Fibroblast of skin of right biceps (primary cell): ENCODE measurements at regions not wholly inside any gene's neighbourhood (a gene's known extent, or its start where the extent isn't known, plus 50 kb on each side); places are given as distances from the start of the nearest gene placed in this dataset.

ENCODE experiments used
- DNase-seq: peaks from one replicate; pipeline ENCODE4 v3.0.0-alpha.2; 2013

DNA sequence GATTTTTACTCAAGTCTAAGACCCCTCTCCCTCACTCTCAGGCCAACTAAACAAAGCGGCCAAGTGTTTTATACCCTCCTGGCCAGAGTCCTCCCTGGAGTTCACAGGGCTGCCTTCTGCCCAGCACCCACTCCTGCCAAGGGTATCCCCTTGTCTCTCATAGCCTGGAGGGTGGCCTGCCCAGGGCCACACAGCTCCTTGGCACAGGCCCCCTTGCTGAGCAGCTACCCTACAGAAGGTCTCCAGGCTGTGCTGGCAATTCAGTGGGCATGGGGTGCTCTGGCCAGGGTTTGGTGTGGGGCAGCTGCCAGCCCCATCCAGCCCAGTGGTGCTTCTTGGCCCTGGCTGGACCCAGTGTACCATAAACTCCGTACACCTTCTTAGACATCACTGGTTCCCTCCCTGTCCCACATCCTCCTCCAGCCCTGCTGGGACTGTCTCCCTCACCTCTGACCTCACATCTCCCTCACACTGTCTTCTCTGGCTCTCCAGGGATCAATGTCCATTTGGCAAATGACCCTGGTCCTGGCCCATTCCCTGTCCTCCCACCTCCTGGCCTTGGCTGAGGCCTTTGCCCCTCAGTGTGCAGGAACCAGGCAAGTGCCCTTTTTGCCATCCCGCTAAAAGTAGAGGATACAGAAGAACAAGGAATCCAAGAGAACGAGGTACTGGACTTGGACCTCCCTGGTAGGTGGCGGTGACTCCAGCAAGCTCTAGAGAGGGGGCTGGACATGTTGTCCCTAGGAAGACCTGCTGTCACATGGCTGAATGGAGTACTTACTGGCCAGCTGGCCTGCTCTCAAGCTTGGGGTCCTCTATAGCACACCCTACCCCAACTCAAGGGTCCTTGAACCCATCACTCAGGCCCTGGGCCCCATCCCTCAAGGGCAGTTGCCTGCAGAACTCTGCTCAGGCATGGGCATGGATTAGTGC, 50.0 kb upstream of the TRPM1 start:
- no peak for DNase-seq

DNA sequence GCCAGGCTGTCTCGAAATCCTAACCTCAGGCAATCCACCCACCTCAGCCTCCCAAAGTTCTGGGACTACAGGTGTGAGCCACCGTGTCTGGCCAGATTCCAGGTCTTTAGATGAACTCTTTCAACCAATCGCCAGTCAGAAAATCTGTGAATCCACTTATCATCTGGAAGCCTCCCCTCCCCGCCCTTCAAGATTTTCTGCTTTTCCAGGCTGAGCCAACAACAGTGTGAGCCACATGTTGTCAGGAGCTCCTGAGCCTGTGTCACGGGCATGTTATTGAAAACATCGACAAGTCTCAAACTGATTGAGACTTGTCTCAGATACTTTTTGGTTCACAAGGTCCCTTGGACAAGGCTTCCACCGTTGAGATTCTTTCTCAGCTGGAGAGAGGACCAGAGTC, 52.0 kb upstream of the TRPM1 start:
- DNase-seq = no peak

DNA sequence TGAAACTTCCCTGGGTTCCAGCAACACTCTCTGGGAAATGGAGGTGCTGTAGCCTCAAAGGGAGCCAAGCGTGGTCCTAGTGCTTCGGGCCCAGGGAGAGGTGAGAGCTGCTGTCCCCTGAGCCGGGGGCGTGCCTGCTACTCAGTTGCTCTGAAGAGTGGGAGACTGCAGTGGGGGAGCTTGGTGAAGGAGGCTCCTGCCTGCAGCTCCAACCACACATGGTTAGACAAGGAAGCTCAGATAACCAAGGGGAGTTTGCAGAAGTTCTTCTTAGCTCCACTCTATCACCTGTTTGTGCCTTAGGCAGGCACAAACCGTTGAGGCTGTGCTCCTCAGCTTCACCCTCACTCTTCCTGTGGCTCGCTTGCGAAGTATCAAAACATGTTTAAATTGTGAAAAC, 53.6 kb upstream of the TRPM1 start:
- no peak for DNase-seq

DNA sequence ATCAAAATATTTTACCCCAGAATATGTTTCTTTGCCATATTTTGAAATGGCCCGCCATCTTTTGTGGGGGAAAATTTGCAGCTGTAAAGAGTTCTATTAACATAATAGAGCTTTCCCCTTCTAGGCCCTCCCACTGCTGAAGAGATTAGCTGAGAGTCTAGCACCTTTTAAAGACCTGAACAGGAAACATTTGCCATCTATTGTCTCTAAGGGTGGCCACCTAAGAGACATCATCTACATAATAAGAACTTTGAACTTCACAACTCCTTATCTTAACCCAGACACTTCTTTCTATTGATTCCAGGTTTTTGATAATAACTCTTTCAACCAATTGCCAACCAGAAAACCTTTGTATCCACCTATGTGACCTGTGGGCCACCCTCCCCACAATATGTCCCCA, 54.7 kb upstream of the TRPM1 start:
- DNase-seq = no peak

DNA sequence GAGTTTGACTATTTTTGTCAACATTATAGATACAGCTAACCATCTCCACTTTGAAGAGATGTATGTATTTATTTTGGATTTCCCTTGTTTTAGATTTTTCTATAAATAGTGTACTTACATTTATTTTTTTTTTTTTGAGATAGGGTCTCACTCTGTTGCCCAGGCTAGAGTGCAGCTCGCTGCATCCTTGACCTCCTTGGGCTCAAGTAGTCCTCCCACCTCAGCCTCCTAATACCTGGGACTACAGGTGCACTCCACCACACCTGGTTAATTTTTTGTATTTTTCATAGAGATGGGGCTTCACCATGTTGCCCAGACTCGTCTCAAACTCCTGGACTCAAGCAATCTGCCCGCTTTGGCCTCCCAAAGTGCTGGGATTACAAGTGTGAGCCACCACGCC, 55.3 kb upstream of the TRPM1 start:
- no peak for DNase-seq

DNA sequence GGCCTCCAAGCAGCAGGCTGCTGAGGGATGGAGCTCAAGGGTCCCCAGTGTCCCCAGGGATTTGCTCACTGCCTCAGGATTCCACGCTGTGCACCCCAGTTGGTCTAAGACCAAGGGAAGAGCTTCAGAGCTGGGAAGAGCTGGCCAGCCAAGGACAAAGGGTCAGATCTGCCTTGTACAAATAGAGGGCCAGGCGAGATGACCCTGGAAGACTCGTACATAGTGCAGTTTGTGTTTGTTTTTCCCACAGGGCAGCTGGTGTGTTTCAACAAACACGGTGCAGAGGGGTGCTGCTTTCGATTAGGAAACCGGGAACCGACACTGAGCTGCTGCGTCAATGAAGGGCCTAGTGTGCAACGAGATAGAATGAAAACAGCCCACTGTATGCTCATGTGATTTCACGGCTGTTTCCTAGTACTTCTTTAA, 56.1 kb upstream of the TRPM1 start:
- no peak for DNase-seq

DNA sequence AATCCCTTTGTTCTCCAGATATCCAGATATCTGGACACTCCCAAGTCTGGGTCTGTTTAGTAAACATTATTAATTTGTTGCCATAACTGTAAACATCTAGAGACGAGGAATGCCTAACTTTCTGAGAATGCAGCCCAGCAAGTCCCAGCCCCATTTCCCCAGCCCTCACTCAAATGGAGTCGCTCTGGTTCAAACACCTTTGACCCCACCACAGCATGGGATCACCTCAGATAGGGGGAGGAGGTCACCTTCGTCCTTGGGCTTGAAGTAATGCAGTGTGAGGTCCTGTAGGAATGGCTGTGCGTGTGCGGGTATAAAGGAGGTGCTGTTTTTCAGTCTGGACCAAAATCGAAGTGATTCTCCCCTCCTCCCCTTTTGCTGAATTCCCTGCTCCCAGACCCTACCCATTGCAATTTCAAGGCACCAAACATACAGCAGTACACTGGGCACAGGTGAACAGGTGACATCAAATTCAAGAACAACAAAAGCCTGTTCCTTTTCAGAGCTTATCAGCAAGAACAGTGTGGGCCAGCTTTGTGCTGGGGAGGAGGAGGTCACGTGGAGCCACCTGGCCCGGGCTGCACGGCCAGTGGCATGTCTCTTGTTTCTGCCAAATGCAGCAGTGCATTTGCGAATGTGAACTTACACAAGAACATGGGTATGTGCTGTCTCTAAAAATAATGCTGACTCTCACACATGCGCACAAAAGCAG, 57.5 kb upstream of the TRPM1 start:
- no peak for DNase-seq

DNA sequence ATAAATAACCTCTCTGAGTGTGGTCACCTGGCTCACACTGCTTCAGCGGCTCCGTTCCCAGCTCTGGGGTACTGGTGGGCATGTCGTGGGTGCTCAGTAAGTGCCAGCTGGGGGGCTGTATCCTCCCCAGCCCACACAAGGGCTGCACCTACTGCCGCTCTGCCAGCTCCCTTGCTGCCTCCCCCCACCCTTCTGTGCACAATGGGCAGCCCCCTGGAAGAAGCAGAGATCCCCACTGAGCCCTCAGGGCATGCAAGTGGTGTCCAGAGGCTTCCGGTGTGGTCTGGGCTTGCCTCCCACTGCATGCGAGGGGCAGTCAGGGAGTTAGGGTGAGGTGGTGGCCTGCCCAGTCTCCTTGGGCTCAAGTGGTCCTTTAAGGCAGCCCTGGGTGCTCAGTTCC, 58.3 kb upstream of the TRPM1 start:
- DNase-seq = no peak

DNA sequence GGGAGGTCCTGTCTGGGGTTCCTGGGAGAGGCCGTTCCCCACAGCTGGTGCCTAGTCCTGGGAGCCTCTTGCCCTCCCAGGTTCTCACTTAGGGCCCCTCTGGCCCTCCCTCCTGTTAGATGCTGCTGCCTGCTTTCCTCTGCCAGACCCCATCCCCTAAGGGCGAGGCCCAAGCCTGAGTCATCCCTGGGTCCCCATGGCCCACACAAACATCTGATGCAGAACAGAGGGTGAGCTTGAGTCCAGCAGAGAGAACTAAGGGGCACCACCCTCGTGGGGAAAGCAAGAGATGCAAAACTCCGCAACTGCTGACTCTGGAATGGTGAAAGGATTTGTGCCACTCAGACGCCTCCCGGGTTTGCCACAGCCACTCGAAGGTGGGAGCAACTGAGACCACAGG, 58.8 kb upstream of the TRPM1 start:
- DNase-seq = no peak

DNA sequence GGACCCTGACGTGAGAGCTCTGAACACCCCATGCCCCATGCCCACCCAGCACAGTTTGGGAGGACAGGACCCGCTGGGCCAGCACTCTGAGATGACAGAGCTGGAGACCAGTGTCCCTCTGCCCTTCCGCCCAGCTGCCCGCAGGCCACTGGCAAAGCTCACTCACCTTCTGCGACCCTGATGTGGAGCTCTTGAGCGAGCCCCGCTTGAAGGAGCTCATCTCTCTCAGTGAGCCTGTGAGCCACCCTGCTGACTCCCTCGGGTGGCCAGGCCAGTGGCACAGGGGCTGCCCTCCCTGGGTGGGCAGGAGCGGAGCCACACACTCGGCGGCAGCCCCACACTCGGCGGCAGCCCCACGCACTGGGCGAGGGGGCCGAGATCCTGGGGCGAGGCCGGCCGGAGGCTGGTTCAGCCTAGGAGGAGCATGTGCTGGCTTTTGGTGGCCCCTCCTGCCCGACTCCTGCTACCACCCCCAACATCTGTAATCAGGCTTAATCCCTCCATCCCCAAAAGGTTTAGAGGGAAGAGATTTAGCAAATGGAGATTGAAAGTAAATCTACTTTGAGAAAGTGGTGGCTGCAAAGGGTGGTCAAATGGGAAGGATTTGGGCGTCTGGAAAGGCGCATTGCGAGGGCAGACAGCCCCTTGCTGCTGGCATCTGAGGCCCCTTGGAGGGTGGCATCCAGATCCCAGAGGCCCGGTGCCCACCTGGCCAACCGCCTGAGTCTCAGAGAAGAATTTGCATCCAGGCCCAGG, 59.4 kb upstream of the TRPM1 start:
- no peak for DNase-seq

DNA sequence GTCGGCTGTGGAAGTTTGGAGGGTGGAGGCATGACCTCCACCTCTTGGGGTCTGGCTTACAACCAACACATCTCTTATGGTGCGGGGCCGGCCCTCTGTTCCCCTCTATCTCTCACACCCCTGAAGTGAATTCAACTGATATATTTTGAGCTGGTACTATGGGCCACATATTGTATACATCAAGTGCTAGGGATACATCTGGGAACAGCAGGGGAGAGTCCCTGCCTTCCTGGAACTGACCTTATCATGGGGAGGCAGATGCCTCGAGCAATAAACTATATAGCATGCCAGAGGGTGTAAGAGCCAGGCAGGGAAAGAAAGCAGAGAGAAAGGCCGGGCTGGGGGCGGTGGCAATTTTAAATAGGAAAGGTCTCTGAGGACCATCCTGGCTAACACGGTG, 60.4 kb upstream of the TRPM1 start:
- no peak for DNase-seq

DNA sequence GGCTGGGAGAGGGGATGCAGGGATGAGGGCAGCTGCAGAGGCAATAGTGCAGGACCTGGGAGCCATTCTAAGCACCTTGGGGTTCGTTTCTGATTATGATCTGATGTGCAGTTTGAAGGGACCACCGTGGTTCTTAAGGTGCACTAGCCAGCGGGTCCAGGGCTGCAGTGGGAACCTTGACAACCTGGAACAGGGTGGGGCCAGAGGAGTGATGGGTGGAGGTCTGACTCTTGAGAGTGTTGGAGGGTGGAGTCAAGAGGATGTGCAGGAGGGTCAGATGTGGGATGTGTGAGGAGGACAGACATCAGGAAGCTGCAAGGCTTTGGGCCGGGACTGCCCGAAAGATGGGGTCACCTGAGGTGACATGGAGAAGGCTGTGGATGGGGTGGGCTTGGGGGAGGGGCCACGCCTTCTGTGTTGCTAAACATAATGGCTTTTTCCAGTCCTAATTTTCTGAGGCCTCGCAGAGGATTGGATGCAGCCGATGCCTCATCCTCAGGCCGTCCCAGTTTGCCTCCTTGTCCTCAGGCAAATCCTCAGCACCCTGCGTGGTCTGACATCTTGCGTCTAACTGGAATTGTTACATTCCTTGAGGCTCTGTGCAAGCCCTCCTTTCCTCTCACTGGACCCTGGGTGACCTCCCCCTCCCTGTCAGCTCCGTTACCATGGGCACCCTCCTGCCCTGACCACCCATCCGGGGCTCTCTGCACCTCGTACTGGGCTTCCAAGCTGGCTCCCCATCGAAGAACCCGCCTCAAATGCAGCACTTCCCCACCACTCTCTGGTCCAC, 61.4 kb upstream of the TRPM1 start:
- DNase-seq = no peak

DNA sequence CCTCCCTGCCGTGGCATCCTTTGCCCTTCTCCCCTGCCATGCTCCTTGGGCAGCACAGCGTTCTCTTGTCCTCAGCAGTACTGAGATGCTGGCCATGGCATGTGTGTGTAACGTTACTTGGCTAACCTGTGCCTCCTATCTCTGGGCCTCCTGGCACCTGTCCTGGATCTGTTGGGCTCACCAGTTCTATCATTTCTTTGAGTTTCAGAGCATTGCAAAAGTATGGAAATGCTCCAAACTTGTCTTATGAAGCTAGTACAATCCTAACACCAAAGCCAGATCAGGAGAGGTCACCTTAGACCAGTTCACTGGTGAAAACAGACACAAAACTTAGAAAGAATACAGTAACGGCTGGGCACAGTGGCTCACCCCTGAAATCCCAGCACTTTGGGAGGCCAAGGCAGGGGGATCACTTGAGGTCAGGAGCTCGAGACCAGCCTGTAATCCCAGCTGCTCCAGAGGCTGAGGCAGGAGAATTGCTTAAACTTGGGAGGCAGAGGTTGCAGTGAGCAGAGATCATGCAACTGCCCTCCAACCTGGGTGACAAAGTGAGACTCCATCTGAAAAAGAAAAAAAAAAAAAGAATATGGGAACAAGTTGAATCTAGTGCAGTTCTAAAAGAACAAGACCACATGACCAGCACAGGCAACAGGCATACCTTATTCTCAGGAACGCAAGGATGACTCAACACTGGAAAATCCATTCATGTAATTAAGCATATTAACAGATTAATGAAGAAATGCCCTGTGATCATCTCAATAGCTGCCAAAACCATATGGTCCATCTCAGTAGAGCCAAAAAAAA, 62.4 kb upstream of the TRPM1 start:
- DNase-seq = peak; percentile 12

DNA sequence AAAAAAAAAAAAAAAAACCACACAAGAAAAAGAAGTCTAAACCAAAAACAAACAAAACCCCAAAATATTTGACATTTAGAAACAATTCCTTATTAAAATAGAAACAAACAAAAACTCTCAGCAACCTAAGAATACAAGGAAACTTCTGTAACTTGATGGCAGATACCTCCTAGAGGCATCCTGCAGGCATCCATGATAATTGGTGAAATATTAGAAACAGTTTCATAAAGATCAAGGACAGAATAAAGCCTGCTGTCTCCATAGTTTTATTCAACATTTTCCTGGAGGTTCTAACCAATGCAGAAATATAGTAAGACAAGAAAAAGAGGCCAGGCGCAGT, 63.0 kb upstream of the TRPM1 start:
- DNase-seq = no peak

DNA sequence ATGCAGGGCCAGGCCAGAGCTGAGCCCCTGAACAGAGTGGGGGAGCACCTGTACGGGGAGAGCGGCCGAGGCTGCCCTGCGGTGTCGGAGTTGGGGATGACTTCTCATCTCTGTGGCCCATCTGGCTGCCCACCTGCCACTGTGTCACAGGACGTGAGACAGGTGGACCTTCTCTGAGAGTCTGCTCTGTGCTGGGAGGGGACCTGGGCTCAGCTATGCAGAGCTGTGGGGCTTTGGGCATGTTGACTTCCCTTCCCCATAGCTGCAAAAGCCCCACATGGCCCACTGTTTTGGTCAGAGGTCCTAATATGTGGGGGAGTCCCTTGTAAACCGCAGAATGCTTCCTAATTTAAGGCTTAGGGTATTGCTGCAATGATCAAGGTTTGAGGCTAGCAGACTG, 68.0 kb upstream of the TRPM1 start:
- DNase-seq = no peak

DNA sequence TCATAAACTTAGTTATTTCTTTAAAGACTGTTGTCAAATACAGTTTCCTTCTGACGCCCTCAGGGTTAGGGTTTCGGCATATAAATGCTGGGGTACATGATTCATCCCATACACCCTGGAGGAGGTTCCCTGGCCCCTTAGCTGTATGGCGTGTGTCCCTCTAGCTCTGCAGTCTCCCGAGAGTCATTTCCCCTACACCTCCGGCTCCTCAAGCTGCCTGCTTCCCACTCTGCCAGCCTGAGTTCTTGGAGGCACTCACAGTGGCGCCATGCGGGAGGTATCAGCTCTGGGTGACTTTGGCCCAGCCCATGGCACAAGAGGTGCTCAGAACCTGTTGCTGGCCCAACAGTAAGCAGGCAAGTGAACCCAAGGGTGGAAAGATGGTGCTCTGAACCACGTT, 70.2 kb upstream of the TRPM1 start:
- DNase-seq = no peak

DNA sequence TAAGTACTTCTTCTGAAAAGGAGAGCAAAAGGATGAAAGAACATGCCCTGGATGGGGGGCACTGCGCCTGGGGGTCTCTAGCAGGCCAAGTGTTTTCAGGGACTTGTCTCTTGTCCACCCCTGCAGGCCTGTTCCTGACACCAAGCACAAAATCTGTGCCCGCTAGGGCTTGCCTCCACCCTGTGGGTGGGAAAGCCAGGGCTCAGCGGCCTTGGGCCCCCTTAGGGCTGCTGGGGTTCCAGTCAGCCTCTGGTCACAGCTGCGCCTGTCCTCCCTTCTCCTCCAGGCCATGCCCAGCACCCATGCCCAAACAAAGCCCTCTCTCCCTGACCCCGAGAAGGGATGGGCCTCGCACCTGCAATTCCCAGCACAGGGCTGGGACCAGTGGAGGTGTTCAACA, 71.1 kb upstream of the TRPM1 start:
- no peak for DNase-seq

DNA sequence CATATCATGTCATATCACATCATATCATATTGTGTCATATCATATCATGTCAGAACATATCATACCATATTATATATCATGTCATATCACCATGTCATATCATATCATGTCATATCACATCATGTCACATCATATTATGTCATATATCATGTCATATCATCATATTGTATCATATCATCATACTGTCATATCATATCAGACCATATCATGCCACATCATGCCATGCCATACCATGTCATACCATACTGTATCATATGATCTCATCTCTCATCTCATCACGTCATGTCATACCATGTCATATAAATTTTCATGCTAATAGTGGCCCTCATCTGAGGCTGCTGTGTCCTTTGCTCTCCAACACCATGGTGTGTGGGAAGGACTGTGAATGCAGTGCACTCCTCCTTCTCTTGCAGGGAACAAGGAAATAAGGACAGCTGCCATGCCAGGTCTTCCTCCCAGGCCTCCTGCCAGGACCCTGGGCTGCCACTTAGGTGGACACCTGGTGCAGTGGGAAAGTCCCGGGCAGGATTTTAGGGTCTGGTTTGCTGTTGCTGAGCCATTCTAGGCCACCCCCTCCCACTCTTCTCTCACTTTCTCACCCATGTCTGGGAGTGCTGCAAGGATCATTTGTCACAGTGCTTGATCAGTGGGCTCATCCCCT, 72.4 kb upstream of the TRPM1 start:
- no peak for DNase-seq

DNA sequence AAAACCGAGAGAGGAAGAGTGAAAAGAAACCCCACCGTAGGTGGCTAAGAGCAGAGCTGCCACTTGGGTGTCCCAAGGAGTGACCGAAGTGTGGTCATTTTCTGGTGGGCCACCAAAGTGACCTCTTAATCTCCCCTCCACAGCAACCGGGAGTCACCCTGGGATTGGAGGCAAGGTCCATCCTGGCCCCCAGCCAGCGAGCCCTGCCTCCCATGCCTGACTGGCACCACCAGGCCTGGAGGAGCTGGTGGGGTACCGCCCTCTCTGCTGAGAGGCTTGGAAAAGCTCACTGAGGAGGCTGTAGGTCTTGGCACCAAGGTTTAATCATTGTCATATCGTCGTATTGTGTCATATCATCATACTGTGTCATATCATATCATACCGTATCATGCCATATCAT, 74.0 kb upstream of the TRPM1 start:
- no peak for DNase-seq

DNA sequence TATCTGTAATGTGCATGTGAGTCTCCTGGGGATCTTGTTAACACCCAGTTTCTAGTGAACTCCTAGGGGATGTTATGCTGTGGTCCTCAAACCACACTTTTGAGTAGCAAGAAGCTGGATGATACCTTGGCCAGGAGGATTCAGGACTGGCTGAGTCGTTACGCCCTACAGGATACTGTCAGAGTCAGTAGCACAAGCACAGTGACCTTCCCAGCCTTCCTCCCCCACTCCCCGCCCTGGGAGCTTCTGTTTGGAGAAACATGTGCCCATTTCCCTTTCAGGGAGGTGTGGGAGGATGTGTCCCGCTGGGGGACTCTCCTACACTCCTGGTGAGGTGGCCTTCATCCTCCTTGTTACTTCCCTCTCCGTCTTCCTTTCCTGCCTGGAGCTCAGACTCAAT, 76.4 kb upstream of the TRPM1 start:
- DNase-seq = no peak

DNA sequence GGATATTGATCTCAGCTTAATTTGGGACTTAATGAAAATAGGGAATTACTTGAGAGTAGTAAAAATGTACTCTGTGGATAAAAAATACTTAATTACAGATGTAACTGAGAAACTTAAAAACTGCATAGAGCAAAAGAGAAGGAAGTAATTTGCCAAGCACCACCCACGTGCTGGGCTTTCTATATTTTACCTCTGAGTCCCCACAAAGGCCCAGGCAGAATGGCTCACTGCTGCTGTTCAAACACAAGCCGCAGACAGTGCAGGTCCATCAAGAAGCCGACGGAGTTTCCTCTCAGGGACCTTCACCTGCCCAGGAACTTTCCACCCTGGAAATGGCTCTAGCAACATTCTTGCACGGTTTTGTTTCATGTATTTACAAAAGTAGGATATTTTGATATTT, 77.2 kb upstream of the TRPM1 start:
- no peak for DNase-seq

DNA sequence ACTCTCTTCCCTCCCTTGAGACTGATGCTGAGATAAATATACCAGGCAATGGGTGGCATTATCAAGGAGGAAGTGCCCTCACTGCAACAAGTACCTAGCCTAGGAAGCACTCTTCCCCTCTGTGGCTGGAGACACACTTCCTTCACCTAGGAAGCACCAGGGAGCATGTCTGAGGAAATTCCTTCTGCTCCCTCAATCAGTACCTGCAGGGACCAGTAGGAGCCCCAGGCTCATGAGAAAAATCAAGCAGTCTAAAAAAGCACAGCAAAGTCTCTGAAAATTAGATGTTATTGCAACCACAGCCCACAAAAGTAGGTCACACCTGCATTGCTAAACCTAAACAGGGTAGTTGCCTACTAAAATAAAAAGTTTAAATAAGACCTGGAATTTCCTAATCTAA, 78.2 kb upstream of the TRPM1 start:
- DNase-seq = no peak
